Adrenal gland (tissue), 9 donors: ENCODE measurements at regions not wholly inside any gene's neighbourhood (a gene's known extent, or its start where the extent isn't known, plus 50 kb on each side); places are given as distances from the start of the nearest gene placed in this dataset.

ENCODE experiments used
- DNase-seq, 7 donors: peaks; one replicate each; pipeline ENCODE4 v3.0.0-alpha.2; 2019 to 2020
- H3K27ac ChIP-seq, 5 donors: fragments of 200-600 bp; sonication (generic) in 4 of 5; 1 replicate in 3 of 5; 2 replicates in 2 of 5; pipeline versions ENCODE4 v1.5.1 to v1.8.0; 2016 to 2020; ENCODE audit warnings: mild to moderate bottlenecking in 1 of 5
- H3K27me3 ChIP-seq: fragments of 200-600 bp; 2 replicates; pipeline ENCODE4 v1.8.0; 2021
- H3K36me3 ChIP-seq, 2 donors: fragments of 200-600 bp; replicated peaks in 1 of 2; 1 replicate in 1 of 2; 2 replicates in 1 of 2; pipeline versions ENCODE4 v1.5.1 to v1.8.0; 2018 to 2022
- H3K4me1 ChIP-seq, 2 donors: fragments of 200-600 bp; replicated peaks in 1 of 2; 1 replicate in 1 of 2; 2 replicates in 1 of 2; pipeline versions ENCODE4 v1.5.1 to v1.8.0; 2018 to 2021
- H3K4me3 ChIP-seq, 4 donors: fragments of 200-600 bp; sonication (generic) in 3 of 4; one replicate each; pipeline ENCODE4 v1.5.1; 2016 to 2018
- H3K9me3 ChIP-seq, 3 donors: fragments of 200-600 bp; sonication (generic) in 1 of 3; replicated peaks in 1 of 3; 1 replicate in 2 of 3; 2 replicates in 1 of 3; pipeline versions ENCODE4 v1.5.1 to v1.8.0; 2016 to 2021
- POLR2A ChIP-seq, 2 donors: fragments of 450-650 bp; IDR thresholded peaks; one replicate each; pipeline ENCODE4 v1.6.1; 2017; ENCODE audit warnings: antibody characterized with exemption in 2 of 2, mild to moderate bottlenecking in 2 of 2, moderate library complexity in 1 of 2
- WGBS, 4 donors: extraction: QIAGEN DNeasy Blood & Tissue Kit in 2 of 4; methylation state at CpG; one replicate each; pipeline versions ENCODE4 v1.1.5 to v1.1.7; 2013 to 2017; 5-methylcytosine and 5-hydroxymethylcytosine counted together
- intact Hi-C, 2 donors: fragments of 100-400 bp; cut with DNase I; formaldehyde crosslinking; loops; one replicate each; pipeline versions ENCODE4 v1.14.1 to v1.15.0; 2022 to 2023
- TF ChIP-seq, protein P1 (sequence below), 6 experiments: fragments of 450-650 bp in 4 of 6; fragments of 200-600 bp in 2 of 6; sonication (generic) in 1 of 6; IDR thresholded peaks; 1 replicate in 5 of 6; 2 replicates in 1 of 6; pipeline versions ENCODE4 v1.5.1 to v1.8.0; 2016 to 2021; ENCODE audit warnings: antibody characterized with exemption in 6 of 6, mild to moderate bottlenecking in 2 of 6, moderate library complexity in 1 of 6
- donor health status: healthy with polysubstance abuse.
- donor health status: Bipolar disorder and iron deficiency.
- donor health status: DM: yes; HTN: yes; CAD: no.
- donor health status: DM: no; HTN: no; CAD: no.
- donor health status: DM: no; HTN: no; CAD: no.

- WGBS, 4 donors = 36 to 55% (median 49%) methylated on average over 6 of the region's 6 CpGs
- intact Hi-C loops = no loop called here
- DNase-seq = peak in 1 of 7 donors; percentile 5
Observed at GRCh38 chr11:110000031-110000502, 93.1 kb upstream of the ZC3H12C start.

DNA sequence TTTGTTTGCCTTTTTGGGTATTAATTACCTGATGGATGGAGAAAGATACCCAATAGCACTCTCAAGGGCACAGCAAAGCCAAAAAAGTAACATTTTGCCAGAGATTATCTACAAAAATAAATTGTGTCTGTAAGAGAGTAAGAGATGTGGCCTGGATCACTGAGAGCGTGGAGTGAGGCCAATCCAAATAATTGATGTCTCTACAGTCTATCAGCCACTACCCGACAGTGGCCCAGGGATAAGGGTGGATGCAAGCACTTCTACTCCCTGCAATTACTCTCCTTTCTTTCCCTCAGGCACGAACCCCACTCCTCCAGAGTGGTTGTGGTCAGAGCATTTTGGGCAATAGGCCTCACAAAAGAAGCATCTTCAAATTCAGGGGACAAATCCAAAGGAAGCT, 92.3 kb upstream of the ZC3H12C start:
- no peaks in the 10 kb centered on the region for H3K9me3 ChIP-seq
- WGBS, 4 donors = 60 to 78% (median 68%) methylated on average over 3 of the region's 3 CpGs
- no peaks in the 10 kb centered on the region for H3K27me3 ChIP-seq
- H3K4me1 ChIP-seq = peaks cover 0 to 8% of the 10 kb centered on the region in 2 donors
- no peak for TF ChIP-seq POLR2A (IDR thresholded peaks at IDR 0.05)
- TF ChIP-seq, protein P1, sequence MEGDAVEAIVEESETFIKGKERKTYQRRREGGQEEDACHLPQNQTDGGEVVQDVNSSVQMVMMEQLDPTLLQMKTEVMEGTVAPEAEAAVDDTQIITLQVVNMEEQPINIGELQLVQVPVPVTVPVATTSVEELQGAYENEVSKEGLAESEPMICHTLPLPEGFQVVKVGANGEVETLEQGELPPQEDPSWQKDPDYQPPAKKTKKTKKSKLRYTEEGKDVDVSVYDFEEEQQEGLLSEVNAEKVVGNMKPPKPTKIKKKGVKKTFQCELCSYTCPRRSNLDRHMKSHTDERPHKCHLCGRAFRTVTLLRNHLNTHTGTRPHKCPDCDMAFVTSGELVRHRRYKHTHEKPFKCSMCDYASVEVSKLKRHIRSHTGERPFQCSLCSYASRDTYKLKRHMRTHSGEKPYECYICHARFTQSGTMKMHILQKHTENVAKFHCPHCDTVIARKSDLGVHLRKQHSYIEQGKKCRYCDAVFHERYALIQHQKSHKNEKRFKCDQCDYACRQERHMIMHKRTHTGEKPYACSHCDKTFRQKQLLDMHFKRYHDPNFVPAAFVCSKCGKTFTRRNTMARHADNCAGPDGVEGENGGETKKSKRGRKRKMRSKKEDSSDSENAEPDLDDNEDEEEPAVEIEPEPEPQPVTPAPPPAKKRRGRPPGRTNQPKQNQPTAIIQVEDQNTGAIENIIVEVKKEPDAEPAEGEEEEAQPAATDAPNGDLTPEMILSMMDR (IDR thresholded peaks at IDR 0.05) = no peak
- DNase-seq = no peak
- no peaks in the 10 kb centered on the region for H3K36me3 ChIP-seq
- intact Hi-C loops = no loop called here
- no peak overlapping the region for H3K27ac ChIP-seq
- no peak overlapping the region for H3K4me3 ChIP-seq

More at GRCh38 chr11:110000031-110000502, 93.1 kb upstream of the ZC3H12C start:
- Histone ChIP-seq H3K4me1 (peaks cover 0 to 8% of the 10 kb centered on the region in 2 donors), H3K27ac (no peak overlapping the region), H3K36me3 (no peaks in the 10 kb centered on the region), H3K27me3 (no peaks in the 10 kb centered on the region), H3K4me3 (no peak overlapping the region), H3K9me3 (no peaks in the 10 kb centered on the region)
- no peak for TF ChIP-seq POLR2A (IDR thresholded peaks at IDR 0.05)
- TF ChIP-seq, protein P1 (IDR thresholded peaks at IDR 0.05) = no peak

DNA sequence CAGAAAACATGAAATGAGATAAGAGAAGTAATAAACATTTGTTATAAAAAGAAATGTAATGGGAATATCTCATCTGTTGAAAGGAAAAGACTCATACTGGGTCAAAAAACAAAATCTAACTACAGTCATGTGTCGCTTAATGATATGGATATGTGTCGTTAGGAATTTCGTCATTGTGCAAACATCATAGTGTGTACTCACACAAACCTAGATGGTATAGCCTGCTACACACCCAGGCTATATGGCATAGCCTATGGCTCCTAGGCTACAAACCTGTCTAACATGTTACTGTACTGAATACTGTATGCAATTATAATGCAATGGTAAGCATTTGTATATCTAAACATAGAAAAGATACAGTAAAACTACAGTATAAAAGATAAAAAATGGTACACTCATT, 89.8 kb upstream of the ZC3H12C start:
- no peak overlapping the region for H3K4me3 ChIP-seq
- no peaks in the 10 kb centered on the region for H3K27me3 ChIP-seq
- H3K27ac ChIP-seq = no peak overlapping the region
- intact Hi-C loops = no loop called here
- 88 to 92% (median 92%) methylated on average over 3 of the region's 3 CpGs for WGBS, 4 donors
- H3K9me3 ChIP-seq = no peaks in the 10 kb centered on the region
- TF ChIP-seq POLR2A (IDR thresholded peaks at IDR 0.05) = no peak
- TF ChIP-seq, protein P1 (IDR thresholded peaks at IDR 0.05) = no peak
- H3K36me3 ChIP-seq = no peaks in the 10 kb centered on the region
- no peak for DNase-seq
- H3K4me1 ChIP-seq = peaks cover 0 to 8% of the 10 kb centered on the region in 2 donors

GRCh38 chr11:110011595-110011994, 81.6 kb upstream of the ZC3H12C start:
- WGBS, 4 donors = 94 to 99% (median 95%) methylated on average over 1 of the region's 1 CpG
- H3K4me3 ChIP-seq = no peak overlapping the region
- no peaks in the 10 kb centered on the region for H3K27me3 ChIP-seq
- H3K27ac ChIP-seq = no peak overlapping the region
- intact Hi-C loops = no loop called here
- H3K36me3 ChIP-seq = no peaks in the 10 kb centered on the region
- H3K4me1 ChIP-seq = no peaks in the 10 kb centered on the region
- H3K9me3 ChIP-seq = no peaks in the 10 kb centered on the region
- DNase-seq = no peak
- no peak for TF ChIP-seq POLR2A (IDR thresholded peaks at IDR 0.05)
- TF ChIP-seq, protein P1 (IDR thresholded peaks at IDR 0.05) = no peak
